Mesenteric fat pad (tissue), 1 donor: ENCODE measurements at regions not wholly inside any gene's neighbourhood (a gene's known extent, or its start where the extent isn't known, plus 50 kb on each side); places are given as distances from the start of the nearest gene placed in this dataset.

Source experiments
- DNase-seq: peaks from one replicate; pipeline ENCODE4 v3.0.0-alpha.2; 2020; ENCODE audit warnings: low spot score
- donor health status: DM: yes; HTN: yes; CAD: no.

- no peak for DNase-seq
Observed at GRCh38 chr7:35348611-35349400, 94.9 kb upstream of the TBX20 start.

GRCh38 chr7:35342786-35343185, 88.9 kb upstream of the TBX20 start:
- no peak for DNase-seq

GRCh38 chr7:35339811-35340210, 85.9 kb upstream of the TBX20 start:
- DNase-seq, result no peak

- no peak for DNase-seq
Observed at GRCh38 chr7:35336444-35336843, 82.5 kb upstream of the TBX20 start.

- DNase-seq, result no peak
Observed at GRCh38 chr7:35334506-35334905, 80.6 kb upstream of the TBX20 start.

- no peak for DNase-seq
Observed at GRCh38 chr7:35333265-35333664, 79.4 kb upstream of the TBX20 start.

- DNase-seq, result no peak
Observed at GRCh38 chr7:35331730-35332678, 78.1 kb upstream of the TBX20 start.

- no peak for DNase-seq
Observed at GRCh38 chr7:35329026-35329425, 75.1 kb upstream of the TBX20 start.

- no peak for DNase-seq
Observed at GRCh38 chr7:35319606-35320005, 65.7 kb upstream of the TBX20 start.

GRCh38 chr7:35316549-35316948, 62.6 kb upstream of the TBX20 start:
- no peak for DNase-seq

GRCh38 chr7:35315517-35315916, 61.6 kb upstream of the TBX20 start:
- DNase-seq, result no peak

GRCh38 chr7:35314354-35314753, 60.5 kb upstream of the TBX20 start:
- DNase-seq, result no peak

- no peak for DNase-seq
Observed at GRCh38 chr7:35313575-35313974, 59.7 kb upstream of the TBX20 start.
